ENCODE measurements at regions not wholly inside any gene's neighbourhood (a gene's known extent, or its start where the extent isn't known, plus 50 kb on each side); places are given as distances from the start of the nearest gene placed in this dataset.
A peak's percentile ranks its signal among the peaks of the same experiment; 100 is the strongest.

DNA sequence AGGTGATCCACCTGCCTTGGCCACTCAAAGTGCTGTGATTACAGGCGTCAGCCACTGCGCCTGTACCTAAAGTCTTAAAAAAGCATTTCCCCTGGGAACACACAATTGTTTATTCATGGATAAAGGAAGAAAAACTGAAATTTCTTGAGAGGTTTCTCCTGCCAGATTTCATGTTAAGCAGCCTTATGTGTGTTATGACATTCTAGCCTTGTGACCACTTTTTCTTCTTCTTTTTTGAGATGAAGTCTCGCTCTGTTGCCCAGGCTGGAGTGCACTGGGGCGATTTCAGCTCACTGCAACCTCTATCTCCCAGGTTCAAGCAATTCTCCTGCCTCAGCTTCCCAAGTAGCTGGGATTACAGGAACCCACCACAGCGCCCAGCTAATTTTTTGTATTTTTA lies 57.8 kb upstream of the PLAC8 start:
- Histone ChIP-seq H3K4me2 (ENCODE audit: low read length) (no peak overlapping the region), H4K20me1 (ENCODE audit: insufficient read depth) (no peaks in the 10 kb centered on the region), H3K27ac (ENCODE audit: low read depth, low read length) (no peak overlapping the region), H3K9me3 (ENCODE audit: control insufficient read depth in 1 of 2, insufficient read depth in 1 of 2, low read depth in 1 of 2, low read length in 2 of 2) (no peaks in the 10 kb centered on the region), H3K4me1 (ENCODE audit: control insufficient read depth in 1 of 2, insufficient read depth in 2 of 2, low read length in 2 of 2) (peaks cover 4 to 7% of the 10 kb centered on the region in 2 experiments; a peak in 2 of 4 replicates), H3K4me3 (replicated peaks in 1 of 2; ENCODE audit: low read depth in 1 of 2, low read length in 2 of 2) (no peak overlapping the region), H3K27me3 (ENCODE audit: insufficient read depth, low read length) (no peaks in the 10 kb centered on the region), H2AFZ (ENCODE audit: low read depth, low read length, poor library complexity, severe bottlenecking) (no peak overlapping the region), H3K36me3 (ENCODE audit: control insufficient read depth in 1 of 2, insufficient read depth in 2 of 2, low read length in 2 of 2) (no peaks in the 10 kb centered on the region), H3K79me2 (ENCODE audit: insufficient read depth, low read length) (no peaks in the 10 kb centered on the region), H3K9me2 (ENCODE audit: insufficient read depth) (peaks cover 3% of the 10 kb centered on the region; the same call in 1 of the 2 replicates), H3K9ac (ENCODE audit: low read length) (no peak overlapping the region)
- ChIA-PET CTCF (no interaction called here), RAD21 (ENCODE audit: low non-redundant PET in 1 of 2, low total read pairs in 2 of 2, uncharacterized antibody in 2 of 2, unreplicated experiment in 2 of 2) (no interaction called here), POLR2A (no interaction called here)
- ATAC-seq (no peak), DNase-seq (ENCODE audit: low read depth, low spot score) (no peak)
- BruUV-seq (replicated peaks), result no TSS peak
- no peak for TF ChIP-seq ZFX (IDR thresholded peaks at IDR 0.05)
- TF ChIP-seq, protein P1, sequence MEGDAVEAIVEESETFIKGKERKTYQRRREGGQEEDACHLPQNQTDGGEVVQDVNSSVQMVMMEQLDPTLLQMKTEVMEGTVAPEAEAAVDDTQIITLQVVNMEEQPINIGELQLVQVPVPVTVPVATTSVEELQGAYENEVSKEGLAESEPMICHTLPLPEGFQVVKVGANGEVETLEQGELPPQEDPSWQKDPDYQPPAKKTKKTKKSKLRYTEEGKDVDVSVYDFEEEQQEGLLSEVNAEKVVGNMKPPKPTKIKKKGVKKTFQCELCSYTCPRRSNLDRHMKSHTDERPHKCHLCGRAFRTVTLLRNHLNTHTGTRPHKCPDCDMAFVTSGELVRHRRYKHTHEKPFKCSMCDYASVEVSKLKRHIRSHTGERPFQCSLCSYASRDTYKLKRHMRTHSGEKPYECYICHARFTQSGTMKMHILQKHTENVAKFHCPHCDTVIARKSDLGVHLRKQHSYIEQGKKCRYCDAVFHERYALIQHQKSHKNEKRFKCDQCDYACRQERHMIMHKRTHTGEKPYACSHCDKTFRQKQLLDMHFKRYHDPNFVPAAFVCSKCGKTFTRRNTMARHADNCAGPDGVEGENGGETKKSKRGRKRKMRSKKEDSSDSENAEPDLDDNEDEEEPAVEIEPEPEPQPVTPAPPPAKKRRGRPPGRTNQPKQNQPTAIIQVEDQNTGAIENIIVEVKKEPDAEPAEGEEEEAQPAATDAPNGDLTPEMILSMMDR (IDR thresholded peaks at IDR 0.05 in 2 of 3, conservative IDR thresholded peaks at IDR 0.05 in 1 of 3; ENCODE audit: borderline replicate concordance in 1 of 3, insufficient read depth in 1 of 3, low read depth in 2 of 3, low read length in 2 of 3), result no peak
- no peak for TF ChIP-seq EZH2 (IDR thresholded peaks at IDR 0.05)
- TF ChIP-seq, protein P2, sequence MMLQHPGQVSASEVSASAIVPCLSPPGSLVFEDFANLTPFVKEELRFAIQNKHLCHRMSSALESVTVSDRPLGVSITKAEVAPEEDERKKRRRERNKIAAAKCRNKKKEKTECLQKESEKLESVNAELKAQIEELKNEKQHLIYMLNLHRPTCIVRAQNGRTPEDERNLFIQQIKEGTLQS (IDR thresholded peaks at IDR 0.05), result no peak
- TF ChIP-seq FOSL1 (IDR thresholded peaks at IDR 0.05; ENCODE audit: low read depth), result no peak
- intact Hi-C loops (cut with micrococcal nuclease), result no loop called here

DNA sequence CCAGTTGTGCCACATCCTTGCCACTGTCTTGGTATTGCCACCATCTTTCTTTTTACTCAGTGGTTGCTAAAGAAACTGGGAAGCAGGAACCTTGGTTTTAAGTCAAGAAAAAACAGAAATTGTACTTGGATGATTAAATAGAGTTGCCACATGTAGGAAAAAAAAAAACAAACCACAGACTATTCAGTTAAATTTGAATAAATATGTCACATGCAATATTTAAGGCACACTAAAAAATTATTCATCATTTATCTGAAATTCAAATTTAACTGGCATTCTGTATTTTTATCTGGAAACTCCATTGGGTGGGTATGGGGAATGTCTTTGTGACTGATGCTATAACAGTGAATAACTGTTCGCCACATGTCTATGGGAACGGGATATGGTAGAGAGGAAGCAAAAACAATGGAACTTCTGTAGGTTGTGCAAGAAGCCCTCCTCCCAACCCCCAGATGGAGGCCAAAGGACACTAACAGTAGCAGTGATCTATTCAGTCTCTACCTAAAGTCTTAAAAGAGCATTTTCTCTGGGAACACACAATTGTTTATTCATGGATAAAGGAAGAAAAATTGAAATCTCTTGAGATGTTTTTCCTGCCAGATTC lies 57.0 kb upstream of the PLAC8 start:
- H3K79me2 ChIP-seq (ENCODE audit: insufficient read depth, low read length), result no peaks in the 10 kb centered on the region
- H3K9ac ChIP-seq (ENCODE audit: low read length), result no peak overlapping the region
- no peaks in the 10 kb centered on the region for H3K9me2 ChIP-seq (ENCODE audit: insufficient read depth)
- no peaks in the 10 kb centered on the region for H3K9me3 ChIP-seq (ENCODE audit: control insufficient read depth in 1 of 2, insufficient read depth in 1 of 2, low read depth in 1 of 2, low read length in 2 of 2)
- no peaks in the 10 kb centered on the region for H4K20me1 ChIP-seq (ENCODE audit: insufficient read depth)
- no TSS peak for BruUV-seq (replicated peaks)
- no peak for DNase-seq (ENCODE audit: low read depth, low spot score)
- H3K4me3 ChIP-seq (replicated peaks in 1 of 2; ENCODE audit: low read depth in 1 of 2, low read length in 2 of 2), result no peak overlapping the region
- H2AFZ ChIP-seq (ENCODE audit: low read depth, low read length, poor library complexity, severe bottlenecking), result no peak overlapping the region
- peaks cover 4 to 7% of the 10 kb centered on the region in 2 experiments; a peak in 2 of 4 replicates for H3K4me1 ChIP-seq (ENCODE audit: control insufficient read depth in 1 of 2, insufficient read depth in 2 of 2, low read length in 2 of 2)
- H3K36me3 ChIP-seq (ENCODE audit: control insufficient read depth in 1 of 2, insufficient read depth in 2 of 2, low read length in 2 of 2), result no peaks in the 10 kb centered on the region
- CTCF ChIA-PET, result no interaction called here
- TF ChIP-seq ELF1 (IDR thresholded peaks at IDR 0.05; ENCODE audit: borderline replicate concordance, low read depth) (no peak), CEBPB (IDR thresholded peaks at IDR 0.05; ENCODE audit: low read depth) (no peak), RAD21 (IDR thresholded peaks at IDR 0.05; ENCODE audit: low read depth) (no peak), SIN3A (IDR thresholded peaks at IDR 0.05; ENCODE audit: low read depth) (no peak)
- TF ChIP-seq, protein P3, sequence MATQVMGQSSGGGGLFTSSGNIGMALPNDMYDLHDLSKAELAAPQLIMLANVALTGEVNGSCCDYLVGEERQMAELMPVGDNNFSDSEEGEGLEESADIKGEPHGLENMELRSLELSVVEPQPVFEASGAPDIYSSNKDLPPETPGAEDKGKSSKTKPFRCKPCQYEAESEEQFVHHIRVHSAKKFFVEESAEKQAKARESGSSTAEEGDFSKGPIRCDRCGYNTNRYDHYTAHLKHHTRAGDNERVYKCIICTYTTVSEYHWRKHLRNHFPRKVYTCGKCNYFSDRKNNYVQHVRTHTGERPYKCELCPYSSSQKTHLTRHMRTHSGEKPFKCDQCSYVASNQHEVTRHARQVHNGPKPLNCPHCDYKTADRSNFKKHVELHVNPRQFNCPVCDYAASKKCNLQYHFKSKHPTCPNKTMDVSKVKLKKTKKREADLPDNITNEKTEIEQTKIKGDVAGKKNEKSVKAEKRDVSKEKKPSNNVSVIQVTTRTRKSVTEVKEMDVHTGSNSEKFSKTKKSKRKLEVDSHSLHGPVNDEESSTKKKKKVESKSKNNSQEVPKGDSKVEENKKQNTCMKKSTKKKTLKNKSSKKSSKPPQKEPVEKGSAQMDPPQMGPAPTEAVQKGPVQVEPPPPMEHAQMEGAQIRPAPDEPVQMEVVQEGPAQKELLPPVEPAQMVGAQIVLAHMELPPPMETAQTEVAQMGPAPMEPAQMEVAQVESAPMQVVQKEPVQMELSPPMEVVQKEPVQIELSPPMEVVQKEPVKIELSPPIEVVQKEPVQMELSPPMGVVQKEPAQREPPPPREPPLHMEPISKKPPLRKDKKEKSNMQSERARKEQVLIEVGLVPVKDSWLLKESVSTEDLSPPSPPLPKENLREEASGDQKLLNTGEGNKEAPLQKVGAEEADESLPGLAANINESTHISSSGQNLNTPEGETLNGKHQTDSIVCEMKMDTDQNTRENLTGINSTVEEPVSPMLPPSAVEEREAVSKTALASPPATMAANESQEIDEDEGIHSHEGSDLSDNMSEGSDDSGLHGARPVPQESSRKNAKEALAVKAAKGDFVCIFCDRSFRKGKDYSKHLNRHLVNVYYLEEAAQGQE (IDR thresholded peaks at IDR 0.05; ENCODE audit: low read depth), result no peak
- no peak for ATAC-seq
- POLR2A ChIA-PET, result no interaction called here
- H3K4me2 ChIP-seq (ENCODE audit: low read length), result no peak overlapping the region
- RAD21 ChIA-PET (ENCODE audit: low non-redundant PET in 1 of 2, low total read pairs in 2 of 2, uncharacterized antibody in 2 of 2, unreplicated experiment in 2 of 2), result no interaction called here
- intact Hi-C loops (cut with micrococcal nuclease), result no loop called here
- peak overlapping the region; percentile 41 for H3K27ac ChIP-seq (ENCODE audit: low read depth, low read length)
- H3K27me3 ChIP-seq (ENCODE audit: insufficient read depth, low read length), result no peaks in the 10 kb centered on the region
